ENCODE measurements at regions not wholly inside any gene's neighbourhood (a gene's known extent, or its start where the extent isn't known, plus 50 kb on each side); places are given as distances from the start of the nearest gene placed in this dataset.

DNA sequence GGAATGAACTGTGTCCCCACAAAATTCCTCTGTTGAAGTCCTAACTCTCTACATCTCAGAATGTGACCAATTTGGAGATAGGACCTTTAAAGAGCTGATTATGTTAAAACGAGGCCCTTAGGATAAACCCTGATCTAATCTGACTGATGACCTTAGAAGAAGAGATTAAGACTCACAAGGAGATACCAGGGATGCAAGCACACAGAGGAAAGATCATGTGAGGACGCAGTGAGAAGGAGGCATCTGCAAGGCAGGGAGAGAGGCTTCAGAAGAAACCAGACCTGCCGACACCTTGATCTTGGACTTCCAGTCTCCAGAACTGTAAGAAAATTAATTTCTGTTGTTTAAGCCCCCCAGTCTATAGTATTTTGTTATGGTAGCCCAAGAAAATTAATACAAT, 94.9 kb upstream of the ZNF800 start:
- TF ChIP-seq ZBTB26 (tag by site-specific recombination; optimal IDR thresholded peaks at IDR 0.05) (no peak), ZNF311 (tag by site-specific recombination; IDR thresholded peaks at IDR 0.05; ENCODE audit: borderline replicate concordance) (no peak), FEZF1 (tag by site-specific recombination; IDR thresholded peaks at IDR 0.05) (no peak), MEIS1 (CRISPR knock-in tag; IDR thresholded peaks at IDR 0.05; ENCODE audit: borderline replicate concordance) (no peak), ZNF292 (tag by site-specific recombination; IDR thresholded peaks at IDR 0.05; ENCODE audit: borderline replicate concordance, low read depth) (no peak), ZNF274 (IDR thresholded peaks at IDR 0.05; ENCODE audit: low read length) (no peak), ZNF274 (tag by site-specific recombination; IDR thresholded peaks at IDR 0.05; ENCODE audit: borderline replicate concordance) (no peak), ZNF555 (tag by site-specific recombination; conservative IDR thresholded peaks at IDR 0.05) (no peak)
- TF ChIP-seq, protein P1, sequence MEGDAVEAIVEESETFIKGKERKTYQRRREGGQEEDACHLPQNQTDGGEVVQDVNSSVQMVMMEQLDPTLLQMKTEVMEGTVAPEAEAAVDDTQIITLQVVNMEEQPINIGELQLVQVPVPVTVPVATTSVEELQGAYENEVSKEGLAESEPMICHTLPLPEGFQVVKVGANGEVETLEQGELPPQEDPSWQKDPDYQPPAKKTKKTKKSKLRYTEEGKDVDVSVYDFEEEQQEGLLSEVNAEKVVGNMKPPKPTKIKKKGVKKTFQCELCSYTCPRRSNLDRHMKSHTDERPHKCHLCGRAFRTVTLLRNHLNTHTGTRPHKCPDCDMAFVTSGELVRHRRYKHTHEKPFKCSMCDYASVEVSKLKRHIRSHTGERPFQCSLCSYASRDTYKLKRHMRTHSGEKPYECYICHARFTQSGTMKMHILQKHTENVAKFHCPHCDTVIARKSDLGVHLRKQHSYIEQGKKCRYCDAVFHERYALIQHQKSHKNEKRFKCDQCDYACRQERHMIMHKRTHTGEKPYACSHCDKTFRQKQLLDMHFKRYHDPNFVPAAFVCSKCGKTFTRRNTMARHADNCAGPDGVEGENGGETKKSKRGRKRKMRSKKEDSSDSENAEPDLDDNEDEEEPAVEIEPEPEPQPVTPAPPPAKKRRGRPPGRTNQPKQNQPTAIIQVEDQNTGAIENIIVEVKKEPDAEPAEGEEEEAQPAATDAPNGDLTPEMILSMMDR (tag by site-specific recombination; IDR thresholded peaks at IDR 0.05) = no peak

Data from HEK293 (cell line).